ENCODE measurements at regions not wholly inside any gene's neighbourhood (a gene's known extent, or its start where the extent isn't known, plus 50 kb on each side); places are given as distances from the start of the nearest gene placed in this dataset.

DNA sequence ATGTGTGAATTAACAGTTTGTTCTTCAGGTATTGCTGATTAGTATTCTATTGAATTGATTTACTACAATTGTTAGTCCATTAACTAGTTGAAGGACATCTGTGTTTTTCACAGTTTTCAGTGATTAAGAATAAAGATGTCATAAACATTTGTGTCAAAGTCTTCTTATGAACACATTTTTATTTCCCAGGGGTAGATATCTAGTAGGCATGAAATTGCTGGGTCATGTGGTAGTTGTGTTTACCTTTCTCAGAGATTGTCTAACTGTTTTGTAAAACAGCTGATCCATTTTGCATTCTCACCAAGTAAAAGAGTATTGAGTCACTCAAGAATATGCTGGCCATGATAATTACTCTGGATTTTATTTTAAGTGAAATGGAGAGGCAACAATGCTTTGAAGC is 1145.3 kb downstream of the FSCB start:
- intact Hi-C loops (cut with DNase I): no loop called here
- Histone ChIP-seq H3K4me1 (ENCODE audit: control insufficient read depth in 2 of 3, insufficient read depth in 2 of 3, low read depth in 1 of 3, low read length in 3 of 3) (no peaks in the 10 kb centered on the region), H3K9me3 (ENCODE audit: control insufficient read depth in 2 of 3, insufficient read depth in 1 of 3, low read length in 3 of 3) (no peaks in the 10 kb centered on the region), H3K36me3 (ENCODE audit: control insufficient read depth in 2 of 3, insufficient read depth in 3 of 3, low read length in 3 of 3) (no peaks in the 10 kb centered on the region), H3K27me3 (ENCODE audit: control insufficient read depth, insufficient read depth, low read length) (no peaks in the 10 kb centered on the region), H3K4me3 (ENCODE audit: low read length in 3 of 3) (no peak overlapping the region), H3K9ac (ENCODE audit: low read length in 3 of 3) (no peak overlapping the region), H3K27ac (ENCODE audit: low read depth in 2 of 2, low read length in 2 of 2) (no peak overlapping the region)
- FAIRE-seq: no peak
- DNase-seq: no peak
- no peak for TF ChIP-seq CTCF (IDR thresholded peaks at IDR 0.05; ENCODE audit: borderline replicate concordance, extremely low read depth, insufficient read depth)

- H3K36me3 ChIP-seq (ENCODE audit: control insufficient read depth in 2 of 3, insufficient read depth in 3 of 3, low read length in 3 of 3): no peaks in the 10 kb centered on the region
- H3K27ac ChIP-seq (ENCODE audit: low read depth in 2 of 2, low read length in 2 of 2): no peak overlapping the region
- H3K9me3 ChIP-seq (ENCODE audit: control insufficient read depth in 2 of 3, insufficient read depth in 1 of 3, low read length in 3 of 3): no peaks in the 10 kb centered on the region
- no peak overlapping the region for H3K4me3 ChIP-seq (ENCODE audit: low read length in 3 of 3)
- no peak for FAIRE-seq
- intact Hi-C loops (cut with DNase I): no loop called here
- no peaks in the 10 kb centered on the region for H3K27me3 ChIP-seq (ENCODE audit: control insufficient read depth, insufficient read depth, low read length)
- no peak overlapping the region for H3K9ac ChIP-seq (ENCODE audit: low read length in 3 of 3)
- no peaks in the 10 kb centered on the region for H3K4me1 ChIP-seq (ENCODE audit: control insufficient read depth in 2 of 3, insufficient read depth in 2 of 3, low read depth in 1 of 3, low read length in 3 of 3)
- no peak for DNase-seq
- no peak for TF ChIP-seq CTCF (IDR thresholded peaks at IDR 0.05; ENCODE audit: borderline replicate concordance, extremely low read depth, insufficient read depth)
Measured at GRCh38 chr14:43360239-43360638, 1146.8 kb downstream of the FSCB start.

DNA sequence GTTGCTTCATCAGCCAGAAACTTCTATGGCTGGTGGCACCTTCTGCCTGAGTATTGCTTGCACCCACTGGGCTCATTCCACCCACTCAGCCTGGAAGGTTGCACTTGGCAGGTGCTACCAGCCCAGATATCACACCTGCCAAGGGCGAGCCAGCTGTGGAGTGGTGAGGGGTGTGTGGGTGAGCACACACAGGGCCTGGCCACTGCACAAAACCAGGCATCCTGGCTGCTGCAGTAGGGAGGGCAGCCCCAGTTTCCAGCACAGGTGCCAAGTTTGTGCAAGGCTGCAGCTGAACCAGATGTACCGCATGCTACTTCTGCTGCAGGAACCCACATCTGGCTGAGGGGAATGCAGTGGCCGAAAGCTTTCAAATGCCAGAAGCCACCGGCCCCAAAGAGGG is 1147.8 kb downstream of the FSCB start:
- no peak for TF ChIP-seq CTCF (IDR thresholded peaks at IDR 0.05; ENCODE audit: borderline replicate concordance, extremely low read depth, insufficient read depth)
- Histone ChIP-seq H3K27ac (ENCODE audit: low read depth in 2 of 2, low read length in 2 of 2) (no peak overlapping the region), H3K4me3 (ENCODE audit: low read length in 3 of 3) (no peak overlapping the region), H3K36me3 (ENCODE audit: control insufficient read depth in 2 of 3, insufficient read depth in 3 of 3, low read length in 3 of 3) (no peaks in the 10 kb centered on the region), H3K9ac (ENCODE audit: low read length in 3 of 3) (no peak overlapping the region), H3K9me3 (ENCODE audit: control insufficient read depth in 2 of 3, insufficient read depth in 1 of 3, low read length in 3 of 3) (no peaks in the 10 kb centered on the region), H3K4me1 (ENCODE audit: control insufficient read depth in 2 of 3, insufficient read depth in 2 of 3, low read depth in 1 of 3, low read length in 3 of 3) (no peaks in the 10 kb centered on the region), H3K27me3 (ENCODE audit: control insufficient read depth, insufficient read depth, low read length) (no peaks in the 10 kb centered on the region)
- DNase-seq (no peak), FAIRE-seq (no peak)
- intact Hi-C loops (cut with DNase I): no loop called here

- no peak for FAIRE-seq
- Histone ChIP-seq H3K4me1 (ENCODE audit: control insufficient read depth in 2 of 3, insufficient read depth in 2 of 3, low read depth in 1 of 3, low read length in 3 of 3) (no peaks in the 10 kb centered on the region), H3K36me3 (ENCODE audit: control insufficient read depth in 2 of 3, insufficient read depth in 3 of 3, low read length in 3 of 3) (no peaks in the 10 kb centered on the region), H3K27me3 (ENCODE audit: control insufficient read depth, insufficient read depth, low read length) (no peaks in the 10 kb centered on the region), H3K9me3 (ENCODE audit: control insufficient read depth in 2 of 3, insufficient read depth in 1 of 3, low read length in 3 of 3) (no peaks in the 10 kb centered on the region), H3K4me3 (ENCODE audit: low read length in 3 of 3) (no peak overlapping the region), H3K27ac (ENCODE audit: low read depth in 2 of 2, low read length in 2 of 2) (no peak overlapping the region), H3K9ac (ENCODE audit: low read length in 3 of 3) (no peak overlapping the region)
- intact Hi-C loops (cut with DNase I): no loop called here
- DNase-seq: no peak
- no peak for TF ChIP-seq CTCF (IDR thresholded peaks at IDR 0.05; ENCODE audit: borderline replicate concordance, extremely low read depth, insufficient read depth)
Measured at GRCh38 chr14:43356979-43357545, 1150.0 kb downstream of the FSCB start.

Measured in kidney (tissue), 13 donors.